ENCODE measurements at regions not wholly inside any gene's neighbourhood (a gene's known extent, or its start where the extent isn't known, plus 50 kb on each side); places are given as distances from the start of the nearest gene placed in this dataset.
"Not testable (repeated sequence)": the region's sequence is repeated elsewhere in the genome, so short reads cannot be mapped to it uniquely, and the experiment has no call there.

DNA sequence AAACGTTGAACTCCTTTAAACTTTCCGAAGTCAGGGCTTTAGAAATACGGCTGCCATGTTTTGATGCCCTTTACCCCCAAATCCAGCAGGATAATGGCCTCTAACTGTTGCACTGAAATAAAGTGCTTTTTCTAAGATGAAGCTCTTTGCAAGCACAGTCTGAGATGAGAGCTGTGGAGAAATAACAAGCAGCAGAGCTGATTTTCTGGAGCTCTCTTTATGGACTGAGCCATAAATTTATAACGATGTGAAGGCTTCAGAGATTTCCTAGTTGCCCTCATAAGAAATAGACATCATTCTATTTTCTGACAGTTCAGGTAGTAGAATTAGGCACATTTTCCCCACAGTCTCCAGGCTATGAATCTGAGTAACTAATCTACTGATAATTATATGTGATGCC lies 567.3 kb downstream of the PDHA2 start:
- no peak for DNase-seq (ENCODE audit: low read depth, low spot score)

- DNase-seq (ENCODE audit: low read depth, low spot score) = peak; percentile 4
Observed at GRCh38 chr4:96407738-96408463, 568.0 kb downstream of the PDHA2 start.

- not testable (repeated sequence) for DNase-seq (ENCODE audit: low read depth, low spot score)
Observed at GRCh38 chr4:96414853-96415252, 575.0 kb downstream of the PDHA2 start.

DNA sequence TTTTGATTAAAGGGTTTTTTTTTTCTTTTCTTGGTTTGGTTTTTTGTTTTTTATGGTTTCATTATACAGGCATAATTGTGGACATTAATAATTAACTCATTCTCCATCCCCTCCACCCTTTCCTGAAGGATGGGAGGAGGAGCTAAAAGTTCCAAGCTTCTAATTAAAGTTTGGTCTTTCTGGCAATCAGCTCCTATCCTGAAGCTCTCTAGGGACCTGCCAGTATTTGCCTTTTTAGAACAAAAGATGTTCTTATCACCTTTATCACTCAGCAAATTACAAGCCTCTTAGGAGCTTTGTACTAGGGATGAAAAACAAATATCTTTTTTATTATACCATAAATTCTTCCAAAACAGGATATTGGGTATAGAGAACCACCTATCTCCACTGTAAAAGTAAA lies 589.8 kb downstream of the PDHA2 start:
- no peak for DNase-seq (ENCODE audit: low read depth, low spot score)

DNA sequence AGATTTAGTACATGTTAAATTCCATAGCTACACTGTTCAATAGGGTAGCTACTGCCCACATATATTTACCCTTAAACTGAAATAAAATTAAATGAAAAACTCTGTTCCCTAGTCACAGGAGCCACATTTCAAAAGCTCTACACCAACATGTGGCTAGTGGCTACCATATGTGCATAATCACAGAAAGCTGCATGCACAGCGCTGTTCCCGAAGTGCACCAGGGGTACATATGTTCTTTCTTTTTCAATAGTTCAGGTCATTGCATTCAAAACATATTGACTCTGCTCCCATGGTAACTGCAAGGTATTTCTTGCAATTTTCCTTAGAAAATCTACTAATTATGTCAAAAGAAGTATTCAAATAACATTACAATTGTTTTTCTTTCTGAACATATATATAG lies 591.2 kb downstream of the PDHA2 start:
- no peak for DNase-seq (ENCODE audit: low read depth, low spot score)

GRCh38 chr4:96448315-96448872 lies 608.5 kb downstream of the PDHA2 start:
- no peak for DNase-seq (ENCODE audit: low read depth, low spot score)

GRCh38 chr4:96455045-96455720 lies 615.3 kb downstream of the PDHA2 start:
- DNase-seq (ENCODE audit: low read depth, low spot score) = no peak

- DNase-seq (ENCODE audit: low read depth, low spot score) = not testable (repeated sequence)
Observed at GRCh38 chr4:96458031-96458430, 618.1 kb downstream of the PDHA2 start.

- DNase-seq (ENCODE audit: low read depth, low spot score) = no peak
Observed at GRCh38 chr4:96459105-96459504, 619.2 kb downstream of the PDHA2 start.

- DNase-seq (ENCODE audit: low read depth, low spot score) = no peak
Observed at GRCh38 chr4:96465834-96466233, 625.9 kb downstream of the PDHA2 start.

- DNase-seq (ENCODE audit: low read depth, low spot score) = no peak
Observed at GRCh38 chr4:96471956-96472867, 632.3 kb downstream of the PDHA2 start.

GRCh38 chr4:96473246-96473645 lies 633.4 kb downstream of the PDHA2 start:
- DNase-seq (ENCODE audit: low read depth, low spot score) = no peak

DNA sequence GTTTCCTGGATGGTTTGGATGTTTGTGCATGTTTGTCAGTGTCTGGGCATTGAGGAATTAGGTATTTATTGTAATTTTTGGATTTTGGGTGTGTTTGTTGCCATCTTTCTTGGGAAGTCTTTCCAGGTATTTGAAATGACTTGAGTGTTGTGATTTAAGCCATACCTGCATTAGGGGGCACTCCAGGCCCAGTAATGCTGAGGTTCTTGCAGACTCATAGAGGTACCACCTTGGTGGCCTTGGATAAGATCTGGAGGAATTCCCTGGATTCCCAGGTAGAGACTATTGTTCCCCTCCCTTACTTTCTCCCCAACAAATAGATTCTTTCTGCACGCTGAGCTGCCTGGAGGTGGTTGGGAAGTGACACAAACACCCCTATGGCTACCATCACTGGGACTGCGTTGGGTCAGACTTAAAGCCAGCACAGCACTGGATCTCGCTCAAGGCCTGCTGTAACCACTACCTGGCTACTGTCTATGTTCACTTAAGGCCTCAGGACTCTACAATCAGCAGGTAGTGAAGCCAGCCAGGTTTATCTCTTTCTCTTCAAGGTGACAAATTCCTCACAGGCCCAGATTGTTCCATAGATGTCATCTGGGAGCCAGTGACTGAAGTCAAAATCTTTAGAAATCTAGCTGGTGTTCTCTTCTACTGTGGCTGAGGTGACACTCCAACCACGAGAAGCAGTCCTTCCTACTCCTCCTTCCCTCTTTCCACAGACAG lies 643.6 kb downstream of the PDHA2 start:
- DNase-seq (ENCODE audit: low read depth, low spot score) = no peak

DNA sequence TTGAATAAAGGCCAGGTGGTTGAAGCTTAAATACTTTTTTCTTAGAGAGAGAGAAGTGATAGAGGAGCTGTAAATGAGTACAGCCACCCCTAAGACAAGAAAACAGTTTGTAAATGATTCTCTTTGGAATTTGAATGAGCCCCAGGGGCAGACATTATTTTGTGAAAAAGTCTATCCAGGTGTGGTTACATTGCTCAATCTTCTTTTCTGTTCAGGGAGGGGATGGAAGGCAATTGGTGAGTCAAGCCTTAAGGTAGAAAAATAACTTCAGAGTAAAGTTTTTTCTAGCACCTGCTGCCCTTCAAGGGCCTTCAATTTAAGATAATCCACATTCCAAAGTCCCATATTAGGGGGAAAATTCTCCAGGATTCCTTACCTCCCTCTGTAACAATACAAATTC lies 646.7 kb downstream of the PDHA2 start:
- no peak for DNase-seq (ENCODE audit: low read depth, low spot score)

DNA sequence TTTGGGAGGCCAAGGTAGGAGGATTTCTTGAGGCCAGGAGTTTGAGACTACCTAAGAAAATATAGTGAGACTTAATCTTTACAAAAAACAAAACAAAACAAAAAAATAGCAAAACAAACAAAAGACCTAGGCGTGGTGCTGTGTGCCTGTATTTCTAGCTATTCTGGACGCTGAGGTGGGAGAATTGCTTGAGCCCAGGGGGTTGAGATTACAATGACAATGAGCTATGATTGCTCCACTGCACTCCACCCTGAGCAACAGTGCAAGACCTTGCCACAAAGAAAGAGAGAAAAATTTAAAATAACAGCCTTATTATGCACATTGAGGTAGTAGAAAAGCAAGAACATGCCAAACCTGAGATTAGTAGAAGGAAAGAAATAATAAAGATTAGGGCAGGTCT lies 657.7 kb downstream of the PDHA2 start:
- no peak for DNase-seq (ENCODE audit: low read depth, low spot score)

DNA sequence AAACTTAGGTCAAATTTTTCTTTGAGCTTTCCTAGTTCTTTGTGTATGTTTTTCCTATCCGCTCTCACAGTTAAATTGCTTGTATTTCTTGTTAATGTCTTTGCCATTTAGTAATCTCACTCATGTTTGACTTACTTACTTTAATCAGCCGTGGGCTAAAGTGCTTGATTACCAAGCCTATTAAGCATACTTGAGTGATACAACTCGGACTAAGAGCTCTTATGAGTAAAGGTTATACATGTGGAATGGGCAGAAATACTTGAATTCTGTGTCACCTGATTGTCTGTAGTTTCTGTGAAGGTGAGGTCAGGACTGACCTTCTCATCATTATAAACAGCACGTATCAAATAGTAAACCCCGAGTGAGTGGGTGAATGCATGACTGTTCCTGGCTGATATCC lies 664.5 kb downstream of the PDHA2 start:
- no peak for DNase-seq (ENCODE audit: low read depth, low spot score)

- no peak for DNase-seq (ENCODE audit: low read depth, low spot score)
Observed at GRCh38 chr4:96509039-96509741, 669.3 kb downstream of the PDHA2 start.

- DNase-seq (ENCODE audit: low read depth, low spot score) = no peak
Observed at GRCh38 chr4:96519291-96519690, 679.4 kb downstream of the PDHA2 start.

DNA sequence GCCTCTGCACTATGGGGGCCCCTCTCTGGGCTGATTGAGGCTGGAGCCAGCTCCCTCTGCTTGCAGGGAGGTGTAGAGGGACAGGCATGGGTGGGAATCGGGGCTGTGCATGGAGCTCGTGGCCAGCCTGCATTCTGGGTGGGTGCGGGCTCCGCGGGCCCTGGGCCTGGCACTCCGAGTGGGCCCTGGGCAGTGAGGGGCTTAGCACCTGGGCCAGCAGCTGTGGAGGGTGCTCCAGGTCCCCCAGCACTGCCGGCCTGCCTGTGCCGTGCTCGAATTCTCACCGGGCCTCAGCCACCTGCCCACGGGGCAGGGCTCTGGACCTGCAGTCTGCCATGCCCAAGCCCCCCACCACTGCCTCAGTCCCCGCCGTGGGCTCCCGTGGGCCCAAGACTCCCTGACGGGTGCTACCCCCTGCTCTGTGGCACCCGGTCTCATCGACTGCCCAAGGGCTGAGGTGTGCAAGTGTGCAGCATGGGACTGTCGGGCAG lies 681.2 kb downstream of the PDHA2 start:
- DNase-seq (ENCODE audit: low read depth, low spot score) = no peak

GRCh38 chr4:96523611-96524010 lies 683.7 kb downstream of the PDHA2 start:
- no peak for DNase-seq (ENCODE audit: low read depth, low spot score)
